OCI-LY1 (cell line): ENCODE measurements at regions not wholly inside any gene's neighbourhood (a gene's known extent, or its start where the extent isn't known, plus 50 kb on each side); places are given as distances from the start of the nearest gene placed in this dataset.

Source experiments
- EZH2 ChIP-seq: fragments of 200-600 bp; sonication (generic), shearing (Covaris generic); IDR thresholded peaks from 2 replicates; pipeline ENCODE4 v1.8.0; 2017; ENCODE audit warnings: borderline replicate concordance, mixed run types, mild to moderate bottlenecking, antibody characterized with exemption, low read length, moderate library complexity, mixed read lengths
- TF ChIP-seq, protein P1 (sequence below): fragments of 200-600 bp; sonication (generic), shearing (Covaris generic); IDR thresholded peaks from 2 replicates; pipeline ENCODE4 v1.5.1; 2017; ENCODE audit warnings: mild to moderate bottlenecking, antibody characterized with exemption, low read length, moderate library complexity, mixed read lengths

GRCh38 chr5:155697236-155697635 is 629.7 kb upstream of the SGCD start:
- TF ChIP-seq, protein P1, sequence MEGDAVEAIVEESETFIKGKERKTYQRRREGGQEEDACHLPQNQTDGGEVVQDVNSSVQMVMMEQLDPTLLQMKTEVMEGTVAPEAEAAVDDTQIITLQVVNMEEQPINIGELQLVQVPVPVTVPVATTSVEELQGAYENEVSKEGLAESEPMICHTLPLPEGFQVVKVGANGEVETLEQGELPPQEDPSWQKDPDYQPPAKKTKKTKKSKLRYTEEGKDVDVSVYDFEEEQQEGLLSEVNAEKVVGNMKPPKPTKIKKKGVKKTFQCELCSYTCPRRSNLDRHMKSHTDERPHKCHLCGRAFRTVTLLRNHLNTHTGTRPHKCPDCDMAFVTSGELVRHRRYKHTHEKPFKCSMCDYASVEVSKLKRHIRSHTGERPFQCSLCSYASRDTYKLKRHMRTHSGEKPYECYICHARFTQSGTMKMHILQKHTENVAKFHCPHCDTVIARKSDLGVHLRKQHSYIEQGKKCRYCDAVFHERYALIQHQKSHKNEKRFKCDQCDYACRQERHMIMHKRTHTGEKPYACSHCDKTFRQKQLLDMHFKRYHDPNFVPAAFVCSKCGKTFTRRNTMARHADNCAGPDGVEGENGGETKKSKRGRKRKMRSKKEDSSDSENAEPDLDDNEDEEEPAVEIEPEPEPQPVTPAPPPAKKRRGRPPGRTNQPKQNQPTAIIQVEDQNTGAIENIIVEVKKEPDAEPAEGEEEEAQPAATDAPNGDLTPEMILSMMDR: no peak
- no peak for TF ChIP-seq EZH2
